H1 (cell line): ENCODE measurements at regions not wholly inside any gene's neighbourhood (a gene's known extent, or its start where the extent isn't known, plus 50 kb on each side); places are given as distances from the start of the nearest gene placed in this dataset.

Experiments used
- CTCF ChIA-PET: fragments of 300-600 bp; sonication (Branson Sonifier 250); formaldehyde crosslinking; loops from one replicate; lab custom pipeline; 2021; ENCODE audit not compliant: partially characterized antibody; lab: Charles Lee
- POLR2A ChIA-PET: fragments of 300-600 bp; sonication (Branson Sonifier 250); formaldehyde crosslinking; loops from one replicate; lab custom pipeline; 2021; ENCODE audit warnings: inconsistent platforms; ENCODE audit not compliant: partially characterized antibody; lab: Charles Lee
- DNase-seq, 2 experiments: peaks; one replicate each; pipeline versions ENCODE4 v3.0.0 to v3.0.0-alpha.2; 2010 to 2022; ENCODE audit warnings: low spot score in 2 of 2, low read depth in 1 of 2, mixed read lengths in 1 of 2
- FAIRE-seq: peaks from 2 replicates; lab custom pipeline; 2011; peaks lifted over from hg19 to GRCh38; lab: Jason Lieb, UNC
- H2AFZ ChIP-seq: 2 replicates; pipeline ENCODE4 v1.8.1; 2012; ENCODE audit warnings: low read length, inconsistent platforms
- H2AK5ac ChIP-seq: 2 replicates; pipeline ENCODE4 v1.6.1; 2013; ENCODE audit warnings: low read depth, low read length
- H2BK120ac ChIP-seq: replicated peaks from 2 replicates; pipeline ENCODE3; 2013; ENCODE audit warnings: low read depth, low read length, inconsistent platforms
- H2BK12ac ChIP-seq: 2 replicates; pipeline ENCODE4 v1.6.1; 2013; ENCODE audit warnings: low read depth, low read length
- H2BK15ac ChIP-seq: 2 replicates; pipeline ENCODE4 v1.6.1; 2013; ENCODE audit warnings: low read length
- H2BK20ac ChIP-seq: 2 replicates; pipeline ENCODE4 v1.6.1; 2013; ENCODE audit warnings: low read length
- H2BK5ac ChIP-seq: 2 replicates; pipeline ENCODE4 v1.6.1; 2013; ENCODE audit warnings: low read depth, low read length
- H3K14ac ChIP-seq: 2 replicates; pipeline ENCODE4 v1.6.1; 2013; ENCODE audit warnings: inconsistent platforms; ENCODE audit not compliant: insufficient read length
- H3K18ac ChIP-seq: 2 replicates; pipeline ENCODE4 v1.6.1; 2013; ENCODE audit warnings: low read length; ENCODE audit errors: extremely low read depth
- H3K23ac ChIP-seq: 2 replicates; pipeline ENCODE4 v1.6.1; 2013; ENCODE audit warnings: inconsistent platforms; ENCODE audit not compliant: insufficient read length
- H3K23me2 ChIP-seq: 2 replicates; pipeline ENCODE4 v1.6.1; 2013; ENCODE audit warnings: low read depth, low read length
- H3K27ac ChIP-seq: 2 replicates; pipeline ENCODE4 v1.6.1; 2011; ENCODE audit warnings: low read depth, low read length, inconsistent platforms
- H3K27me3 ChIP-seq, 4 experiments: replicated peaks in 1 of 4; 1 replicate in 1 of 4; 2 replicates in 3 of 4; pipeline versions ENCODE4 v1.6.1 to v1.8.1; 2011 to 2013; ENCODE audit warnings: low read length in 3 of 4, mild to moderate bottlenecking in 3 of 4, inconsistent platforms in 2 of 4, mixed read lengths in 2 of 4, moderate library complexity in 1 of 4; ENCODE audit not compliant: control insufficient read depth in 3 of 4, insufficient read depth in 3 of 4; ENCODE audit errors: extremely low read depth in 1 of 4
- H3K36me3 ChIP-seq, 4 experiments: 2 replicates each; pipeline versions ENCODE4 v1.6.1 to v1.8.1; 2011 to 2013; ENCODE audit warnings: mild to moderate bottlenecking in 4 of 4, low read length in 3 of 4, moderate library complexity in 2 of 4, control low read depth in 1 of 4, inconsistent platforms in 1 of 4; ENCODE audit not compliant: insufficient read depth in 4 of 4, control insufficient read depth in 2 of 4
- H3K4ac ChIP-seq: replicated peaks from 2 replicates; pipeline ENCODE3; 2013; ENCODE audit warnings: low read length, low read depth, mixed read lengths, inconsistent platforms; ENCODE audit not compliant: insufficient read length
- H3K4me1 ChIP-seq, 4 experiments: replicated peaks in 1 of 4; 1 replicate in 1 of 4; 2 replicates in 3 of 4; pipeline versions ENCODE4 v1.6.1 to v1.8.1; 2011 to 2013; ENCODE audit warnings: low read length in 3 of 4, inconsistent platforms in 2 of 4, mixed read lengths in 1 of 4; ENCODE audit not compliant: insufficient read depth in 4 of 4, control insufficient read depth in 3 of 4
- H3K4me2 ChIP-seq, 2 experiments: 2 replicates each; pipeline versions ENCODE4 v1.6.1 to v1.8.1; 2011 to 2013; ENCODE audit warnings: low read depth in 2 of 2, low read length in 2 of 2, control low read depth in 1 of 2, inconsistent platforms in 1 of 2, mild to moderate bottlenecking in 1 of 2; ENCODE audit not compliant: insufficient read depth in 1 of 2
- H3K4me3 ChIP-seq, 4 experiments: fragments of 200-600, 300-600 bp in 1 of 4; sonication (generic), shearing (Covaris generic), sonication (Bioruptor Twin) in 1 of 4; 2 replicates each; pipeline versions ENCODE4 v1.5.1 to v1.8.1; 2011 to 2016; ENCODE audit warnings: low read length in 4 of 4, low read depth in 3 of 4, control low read depth in 2 of 4, inconsistent platforms in 2 of 4, mild to moderate bottlenecking in 2 of 4, mixed read lengths in 1 of 4, moderate library complexity in 1 of 4; ENCODE audit not compliant: insufficient read depth in 2 of 4; ENCODE audit errors: extremely low read depth in 1 of 4
- H3K56ac ChIP-seq: replicated peaks from 2 replicates; pipeline ENCODE3; 2013; ENCODE audit warnings: low read depth, mild to moderate bottlenecking, mixed read lengths, low read length, inconsistent platforms; ENCODE audit not compliant: insufficient read length
- H3K79me1 ChIP-seq: 2 replicates; pipeline ENCODE4 v1.6.1; 2013; ENCODE audit warnings: low read depth, low read length, control low read depth
- H3K79me2 ChIP-seq, 2 experiments: 2 replicates each; pipeline versions ENCODE4 v1.6.1 to v1.8.1; 2012 to 2013; ENCODE audit warnings: low read length in 2 of 2, mild to moderate bottlenecking in 2 of 2, inconsistent platforms in 1 of 2; ENCODE audit not compliant: insufficient read depth in 2 of 2, control insufficient read depth in 1 of 2
- H3K9ac ChIP-seq, 4 experiments: replicated peaks in 1 of 4; 1 replicate in 1 of 4; 2 replicates in 3 of 4; pipeline versions ENCODE4 v1.6.1 to v1.8.1; 2011 to 2013; ENCODE audit warnings: low read depth in 3 of 4, low read length in 3 of 4, control low read depth in 2 of 4, mild to moderate bottlenecking in 2 of 4, moderate library complexity in 2 of 4, inconsistent platforms in 1 of 4; ENCODE audit errors: extremely low read depth in 1 of 4
- H3K9me3 ChIP-seq, 2 experiments: 2 replicates each; pipeline versions ENCODE4 v1.6.1 to v1.8.1; 2012 to 2013; ENCODE audit warnings: mild to moderate bottlenecking in 2 of 2, moderate library complexity in 2 of 2, control low read depth in 1 of 2, inconsistent platforms in 1 of 2, low read depth in 1 of 2, low read length in 1 of 2, mixed read lengths in 1 of 2; ENCODE audit not compliant: insufficient read depth in 2 of 2
- H4K20me1 ChIP-seq, 2 experiments: replicated peaks in 1 of 2; 2 replicates each; pipeline versions ENCODE3 to v1.8.1; 2011 to 2013; ENCODE audit warnings: inconsistent platforms in 2 of 2, low read length in 2 of 2, mild to moderate bottlenecking in 1 of 2; ENCODE audit not compliant: insufficient read depth in 2 of 2, control insufficient read depth in 1 of 2
- H4K5ac ChIP-seq: 2 replicates; pipeline ENCODE4 v1.6.1; 2013; ENCODE audit warnings: low read length, low read depth, mixed read lengths, inconsistent platforms; ENCODE audit not compliant: insufficient read length
- H4K8ac ChIP-seq: 2 replicates; pipeline ENCODE4 v1.8.0; 2013; ENCODE audit warnings: mild to moderate bottlenecking, moderate library complexity, low read length, inconsistent platforms; ENCODE audit not compliant: insufficient read depth; ENCODE audit errors: extremely low read depth
- H4K91ac ChIP-seq: replicated peaks from 2 replicates; pipeline ENCODE3; 2013; ENCODE audit warnings: low read length, mixed read lengths, inconsistent platforms; ENCODE audit not compliant: insufficient read length
- GTF2F1 ChIP-seq: IDR thresholded peaks from 2 replicates; pipeline ENCODE4 v1.6.1; 2012; ENCODE audit warnings: low read depth, low read length, improper control_type of control experiment, borderline replicate concordance
- HDAC2 ChIP-seq, 2 experiments: fragments of 300-600 bp in 1 of 2; sonication (generic) in 1 of 2; IDR thresholded peaks; 2 replicates each; pipeline ENCODE4 v1.6.1; 2011 to 2012; ENCODE audit warnings: low read depth in 2 of 2, low read length in 2 of 2, mild to moderate bottlenecking in 2 of 2, moderate library complexity in 2 of 2, borderline replicate concordance in 1 of 2, inconsistent platforms in 1 of 2
- WGBS, 2 experiments: shearing (Covaris generic) in 1 of 2; methylation state at CpG; one replicate each; pipeline versions ENCODE4 v1.1.6 to v1.1.7; 2013 to 2015; ENCODE audit warnings: low lambda C conversion rate in 2 of 2, mixed read lengths in 2 of 2, inconsistent platforms in 1 of 2, low coverage in 1 of 2, missing lambda C conversion rate in 1 of 2; ENCODE audit not compliant: insufficient replicate concordance in 2 of 2, insufficient coverage in 1 of 2, insufficient read length in 1 of 2; ENCODE audit errors: extremely low coverage in 1 of 2, missing lambda C conversion rate in 1 of 2; 5-methylcytosine and 5-hydroxymethylcytosine counted together

DNA sequence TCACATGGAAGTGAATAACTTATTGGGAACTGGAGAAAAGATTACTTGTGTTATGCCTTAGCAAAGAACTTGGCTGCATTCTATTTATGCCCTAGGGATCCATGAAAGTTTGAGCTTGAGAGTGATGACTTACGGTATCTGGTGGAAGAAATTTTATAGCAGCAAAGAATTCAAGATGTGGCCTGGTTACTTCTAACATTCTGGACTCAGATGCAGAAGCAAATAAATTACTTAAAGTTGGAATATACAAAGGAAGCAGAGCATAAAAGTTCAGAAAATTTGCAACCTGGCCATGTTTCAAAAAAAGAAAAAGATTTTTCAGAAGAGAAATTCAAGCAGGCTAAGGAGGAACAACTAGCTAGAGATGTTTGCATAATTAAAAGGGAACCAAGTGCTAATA lies 252.3 kb upstream of the WDFY3 start:
- Histone ChIP-seq H2BK20ac (no peak overlapping the region), H2BK15ac (no peak overlapping the region), H3K9me3 (peaks cover 15 to 18% of the 10 kb centered on the region in 2 experiments; a peak in 3 of 4 replicates), H2AFZ (no peak overlapping the region), H4K91ac (no peak overlapping the region), H2AK5ac (no peak overlapping the region), H2BK120ac (no peak overlapping the region), H3K23me2 (no peaks in the 10 kb centered on the region), H3K9ac (no peak overlapping the region), H3K56ac (no peak overlapping the region), H2BK12ac (no peak overlapping the region), H3K14ac (no peak overlapping the region), H4K20me1 (no peaks in the 10 kb centered on the region), H3K27ac (no peak overlapping the region), H3K4me2 (no peak overlapping the region), H3K4me3 (no peak overlapping the region), H3K18ac (no peak overlapping the region), H3K23ac (no peak overlapping the region), H3K27me3 (no peaks in the 10 kb centered on the region), H4K8ac (no peak overlapping the region), H3K79me1 (no peaks in the 10 kb centered on the region), H3K4ac (no peak overlapping the region), H3K79me2 (no peaks in the 10 kb centered on the region), H3K4me1 (no peaks in the 10 kb centered on the region), H3K36me3 (peaks cover 0 to 2% (median 0%) of the 10 kb centered on the region in 4 experiments; a peak in 1 of 8 replicates), H4K5ac (no peak overlapping the region), H2BK5ac (no peak overlapping the region)
- ChIA-PET POLR2A (no interaction called here), CTCF (interaction anchor here (0.9 kb wide), 1 partner anchor 71 kb away, joined by 3 read pairs; no protein-coding TSS in a partner anchor)
- TF ChIP-seq HDAC2 (IDR thresholded peaks at IDR 0.05; ENCODE audit: borderline replicate concordance in 1 of 2, low read depth in 2 of 2, low read length in 2 of 2) (no peak), GTF2F1 (no peak)
- WGBS, 2 experiments, result 88% methylated on average over 1 of the region's 1 CpG; no CpG with 5 or more reads in 1 of the 2 experiments
- DNase-seq (no peak), FAIRE-seq (no peak)
